ENCODE measurements at regions not wholly inside any gene's neighbourhood (a gene's known extent, or its start where the extent isn't known, plus 50 kb on each side); places are given as distances from the start of the nearest gene placed in this dataset.

GRCh38 chr1:194616835-194617234, 1430.4 kb upstream of the B3GALT2 start:
- WGBS (ENCODE audit: insufficient coverage, low coverage, missing lambda C conversion rate), result 3% methylated on average over 9 of the region's 9 CpGs
- FAIRE-seq, result no peak
- no TSS peak for BruUV-seq (replicated peaks)
- Histone ChIP-seq H4K20me1 (replicated peaks; ENCODE audit: control insufficient read depth, insufficient read depth, low read length) (no peaks in the 10 kb centered on the region), H3K27ac (ENCODE audit: extremely low read depth, low read depth, low read length) (no peak overlapping the region), H3K4me3 (no peak overlapping the region), H2AFZ (ENCODE audit: low read depth, low read length) (no peak overlapping the region), H3K79me2 (ENCODE audit: control insufficient read depth, insufficient read depth, low read length) (no peaks in the 10 kb centered on the region), H3K4me1 (replicated peaks in 1 of 2; ENCODE audit: control insufficient read depth in 2 of 2, insufficient read depth in 2 of 2, low read length in 2 of 2) (no peaks in the 10 kb centered on the region), H3K27me3 (ENCODE audit: control insufficient read depth in 2 of 2, insufficient read depth in 2 of 2, low read length in 2 of 2) (no peaks in the 10 kb centered on the region), H3K4me2 (ENCODE audit: insufficient read depth, low read length) (no peak overlapping the region), H3K9me1 (ENCODE audit: control insufficient read depth, insufficient read depth, low read length) (no peaks in the 10 kb centered on the region), H3K36me3 (ENCODE audit: control insufficient read depth, insufficient read depth, low read length) (no peaks in the 10 kb centered on the region), H3K9ac (ENCODE audit: insufficient read depth in 1 of 2, low read depth in 2 of 2, low read length in 2 of 2) (no peak overlapping the region), H3K9me3 (replicated peaks; ENCODE audit: control insufficient read depth, insufficient read depth, low read depth, low read length) (no peaks in the 10 kb centered on the region; the same call in 1 of the 2 replicates)
- DNase-seq (ENCODE audit: extremely low read depth in 1 of 4, low spot score in 3 of 4), result no peak
- ChIA-PET POLR2A (no interaction called here), CTCF (ENCODE audit: low intra/inter-chr PET ratio) (no interaction called here)
- in situ Hi-C loops (cut with MboI), result no loop called here
- ATAC-seq, result no peak
- intact Hi-C loops (cut with micrococcal nuclease), result no loop called here
- TF ChIP-seq NCOR1 (IDR thresholded peaks at IDR 0.05), result no peak
- peak; percentile 37 for TF ChIP-seq NFYB (IDR thresholded peaks at IDR 0.05; ENCODE audit: extremely low read depth, insufficient read length)

DNA sequence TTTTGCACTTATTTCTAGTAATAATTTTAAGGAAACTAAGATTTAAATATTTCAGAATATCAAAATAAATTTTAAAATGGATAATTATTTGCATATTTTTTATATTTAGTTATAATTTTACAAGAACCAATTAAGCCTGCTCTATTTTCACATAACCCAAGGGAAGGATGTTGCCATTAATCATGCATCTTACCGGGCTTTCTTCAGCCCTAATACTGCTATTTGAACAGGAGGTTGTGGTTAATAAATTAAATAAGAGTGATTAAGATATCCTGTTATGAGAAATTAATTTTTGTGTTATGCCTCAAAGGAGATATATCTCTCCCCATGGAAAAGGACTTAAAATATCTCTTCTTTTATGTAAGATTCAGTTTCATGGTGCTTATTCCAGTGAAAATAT, 1415.8 kb upstream of the B3GALT2 start:
- no peaks in the 10 kb centered on the region for H3K9me3 ChIP-seq (replicated peaks; ENCODE audit: control insufficient read depth, insufficient read depth, low read depth, low read length)

More for the DNA sequence above, 1415.8 kb upstream of the B3GALT2 start:
- no peak overlapping the region for H3K9ac ChIP-seq (ENCODE audit: insufficient read depth in 1 of 2, low read depth in 2 of 2, low read length in 2 of 2)
- H3K79me2 ChIP-seq (ENCODE audit: control insufficient read depth, insufficient read depth, low read length), result no peaks in the 10 kb centered on the region
- H3K4me2 ChIP-seq (ENCODE audit: insufficient read depth, low read length), result no peak overlapping the region
- no peaks in the 10 kb centered on the region for H3K27me3 ChIP-seq (ENCODE audit: control insufficient read depth in 2 of 2, insufficient read depth in 2 of 2, low read length in 2 of 2)
- FAIRE-seq, result no peak
- H3K4me3 ChIP-seq, result no peak overlapping the region
- no peak overlapping the region for H2AFZ ChIP-seq (ENCODE audit: low read depth, low read length)
- intact Hi-C loops (cut with micrococcal nuclease) (no loop called here), in situ Hi-C loops (cut with MboI) (no loop called here)
- ChIA-PET POLR2A (no interaction called here), CTCF (ENCODE audit: low intra/inter-chr PET ratio) (no interaction called here)
- no TSS peak for BruUV-seq (replicated peaks)
- no peaks in the 10 kb centered on the region for H3K9me1 ChIP-seq (ENCODE audit: control insufficient read depth, insufficient read depth, low read length)
- no peaks in the 10 kb centered on the region for H3K36me3 ChIP-seq (ENCODE audit: control insufficient read depth, insufficient read depth, low read length)
- H4K20me1 ChIP-seq (replicated peaks; ENCODE audit: control insufficient read depth, insufficient read depth, low read length), result no peaks in the 10 kb centered on the region
- TF ChIP-seq FOXO4 (CRISPR knock-in tag; IDR thresholded peaks at IDR 0.05) (no peak), FOSL1 (tag; conservative IDR thresholded peaks at IDR 0.05) (no peak), ZBED1 (IDR thresholded peaks at IDR 0.05) (no peak), DDX20 (tag; IDR thresholded peaks at IDR 0.05; ENCODE audit: low read depth) (no peak), THRAP3 (IDR thresholded peaks at IDR 0.05; ENCODE audit: borderline replicate concordance) (no peak)
- TF ChIP-seq, protein P1, sequence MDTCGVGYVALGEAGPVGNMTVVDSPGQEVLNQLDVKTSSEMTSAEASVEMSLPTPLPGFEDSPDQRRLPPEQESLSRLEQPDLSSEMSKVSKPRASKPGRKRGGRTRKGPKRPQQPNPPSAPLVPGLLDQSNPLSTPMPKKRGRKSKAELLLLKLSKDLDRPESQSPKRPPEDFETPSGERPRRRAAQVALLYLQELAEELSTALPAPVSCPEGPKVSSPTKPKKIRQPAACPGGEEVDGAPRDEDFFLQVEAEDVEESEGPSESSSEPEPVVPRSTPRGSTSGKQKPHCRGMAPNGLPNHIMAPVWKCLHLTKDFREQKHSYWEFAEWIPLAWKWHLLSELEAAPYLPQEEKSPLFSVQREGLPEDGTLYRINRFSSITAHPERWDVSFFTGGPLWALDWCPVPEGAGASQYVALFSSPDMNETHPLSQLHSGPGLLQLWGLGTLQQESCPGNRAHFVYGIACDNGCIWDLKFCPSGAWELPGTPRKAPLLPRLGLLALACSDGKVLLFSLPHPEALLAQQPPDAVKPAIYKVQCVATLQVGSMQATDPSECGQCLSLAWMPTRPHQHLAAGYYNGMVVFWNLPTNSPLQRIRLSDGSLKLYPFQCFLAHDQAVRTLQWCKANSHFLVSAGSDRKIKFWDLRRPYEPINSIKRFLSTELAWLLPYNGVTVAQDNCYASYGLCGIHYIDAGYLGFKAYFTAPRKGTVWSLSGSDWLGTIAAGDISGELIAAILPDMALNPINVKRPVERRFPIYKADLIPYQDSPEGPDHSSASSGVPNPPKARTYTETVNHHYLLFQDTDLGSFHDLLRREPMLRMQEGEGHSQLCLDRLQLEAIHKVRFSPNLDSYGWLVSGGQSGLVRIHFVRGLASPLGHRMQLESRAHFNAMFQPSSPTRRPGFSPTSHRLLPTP (IDR thresholded peaks at IDR 0.05; ENCODE audit: borderline replicate concordance, extremely low read depth, insufficient read length), result no peak
- 3% methylated on average over 1 of the region's 1 CpG for WGBS (ENCODE audit: insufficient coverage, low coverage, missing lambda C conversion rate)
- no peak for ATAC-seq
- no peaks in the 10 kb centered on the region for H3K4me1 ChIP-seq (replicated peaks in 1 of 2; ENCODE audit: control insufficient read depth in 2 of 2, insufficient read depth in 2 of 2, low read length in 2 of 2)
- DNase-seq (ENCODE audit: extremely low read depth in 1 of 4, low spot score in 3 of 4), result no peak
- no peak overlapping the region for H3K27ac ChIP-seq (ENCODE audit: extremely low read depth, low read depth, low read length)

All from K562 (cell line).